MM.1S (cell line): ENCODE measurements at regions not wholly inside any gene's neighbourhood (a gene's known extent, or its start where the extent isn't known, plus 50 kb on each side); places are given as distances from the start of the nearest gene placed in this dataset.

Experiments used
- EZH2 ChIP-seq: fragments of 300-600 bp; sonication (generic); optimal IDR thresholded peaks from 2 replicates; pipeline ENCODE3; 2017; ENCODE audit warnings: low read depth, mild to moderate bottlenecking, antibody characterized with exemption, low read length, mixed read lengths
- TF ChIP-seq, protein P1 (sequence below): fragments of 300-600 bp; sonication (generic); IDR thresholded peaks from 2 replicates; pipeline ENCODE4 v1.5.1; 2016; ENCODE audit warnings: antibody characterized with exemption, low read length, mixed read lengths

DNA sequence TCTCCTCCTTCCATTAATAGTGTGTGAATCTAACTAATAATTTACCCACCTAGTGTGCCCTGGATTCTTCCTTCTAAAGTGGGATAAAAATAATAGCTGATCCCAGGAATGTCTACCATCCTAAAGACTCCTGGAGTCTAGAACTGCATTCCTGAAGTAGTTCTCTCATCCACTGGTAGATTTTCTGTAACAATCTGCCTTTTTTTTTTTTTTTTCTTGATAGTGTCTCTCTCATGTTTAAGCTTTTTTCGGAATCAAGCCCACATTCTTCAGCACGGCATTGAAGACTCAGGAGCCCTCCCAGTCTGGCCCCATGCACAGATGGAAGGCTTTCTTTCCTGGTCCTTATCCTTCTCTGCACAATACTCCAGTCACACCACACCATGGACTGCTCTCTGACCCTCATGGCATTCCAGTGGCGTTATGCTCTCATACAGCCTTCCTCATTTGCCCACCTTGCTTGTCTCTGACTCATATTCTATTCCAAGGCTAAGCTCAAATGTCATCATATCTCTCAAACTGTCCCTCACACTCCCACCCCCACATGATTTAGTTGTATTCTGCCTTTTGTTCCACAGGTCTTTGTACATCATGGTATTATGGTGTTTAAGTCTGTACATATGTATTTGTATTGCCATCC, 68.7 kb upstream of the FRY start:
- TF ChIP-seq, protein P1, sequence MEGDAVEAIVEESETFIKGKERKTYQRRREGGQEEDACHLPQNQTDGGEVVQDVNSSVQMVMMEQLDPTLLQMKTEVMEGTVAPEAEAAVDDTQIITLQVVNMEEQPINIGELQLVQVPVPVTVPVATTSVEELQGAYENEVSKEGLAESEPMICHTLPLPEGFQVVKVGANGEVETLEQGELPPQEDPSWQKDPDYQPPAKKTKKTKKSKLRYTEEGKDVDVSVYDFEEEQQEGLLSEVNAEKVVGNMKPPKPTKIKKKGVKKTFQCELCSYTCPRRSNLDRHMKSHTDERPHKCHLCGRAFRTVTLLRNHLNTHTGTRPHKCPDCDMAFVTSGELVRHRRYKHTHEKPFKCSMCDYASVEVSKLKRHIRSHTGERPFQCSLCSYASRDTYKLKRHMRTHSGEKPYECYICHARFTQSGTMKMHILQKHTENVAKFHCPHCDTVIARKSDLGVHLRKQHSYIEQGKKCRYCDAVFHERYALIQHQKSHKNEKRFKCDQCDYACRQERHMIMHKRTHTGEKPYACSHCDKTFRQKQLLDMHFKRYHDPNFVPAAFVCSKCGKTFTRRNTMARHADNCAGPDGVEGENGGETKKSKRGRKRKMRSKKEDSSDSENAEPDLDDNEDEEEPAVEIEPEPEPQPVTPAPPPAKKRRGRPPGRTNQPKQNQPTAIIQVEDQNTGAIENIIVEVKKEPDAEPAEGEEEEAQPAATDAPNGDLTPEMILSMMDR = no peak
- no peak for TF ChIP-seq EZH2
